Globus pallidus (tissue), 1 donor: ENCODE measurements at regions not wholly inside any gene's neighbourhood (a gene's known extent, or its start where the extent isn't known, plus 50 kb on each side); places are given as distances from the start of the nearest gene placed in this dataset.
A peak's percentile ranks its signal among the peaks of the same experiment; 100 is the strongest.
"Not testable (repeated sequence)": the region's sequence is repeated elsewhere in the genome, so short reads cannot be mapped to it uniquely, and the experiment has no call there.

Experiments used
- DNase-seq: peaks from one replicate; pipeline ENCODE4 v3.0.0-alpha.2; 2015; ENCODE audit warnings: low spot score

DNA sequence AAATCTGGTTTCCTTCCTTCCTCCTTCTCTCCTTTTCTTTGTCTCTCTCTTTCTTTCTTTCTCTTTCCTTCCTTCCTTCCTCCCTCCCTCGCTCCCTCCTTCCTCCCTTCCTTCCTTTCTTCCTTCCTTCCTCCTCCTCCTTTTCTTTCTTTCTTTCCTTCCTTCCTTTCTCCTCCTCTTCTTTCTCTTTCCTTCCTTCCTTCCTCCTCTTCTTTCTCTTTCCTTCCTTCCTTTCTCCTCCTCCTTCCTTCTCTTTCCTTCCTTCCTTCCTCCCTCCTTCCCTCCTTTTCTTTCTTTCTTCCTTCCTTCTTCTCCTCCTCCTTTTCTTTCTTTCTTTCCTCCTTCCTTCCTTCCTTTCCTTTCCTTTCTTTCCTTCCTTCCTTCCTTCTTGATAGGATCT lies 61.2 kb downstream of the VIP start:
- no peak for DNase-seq

DNA sequence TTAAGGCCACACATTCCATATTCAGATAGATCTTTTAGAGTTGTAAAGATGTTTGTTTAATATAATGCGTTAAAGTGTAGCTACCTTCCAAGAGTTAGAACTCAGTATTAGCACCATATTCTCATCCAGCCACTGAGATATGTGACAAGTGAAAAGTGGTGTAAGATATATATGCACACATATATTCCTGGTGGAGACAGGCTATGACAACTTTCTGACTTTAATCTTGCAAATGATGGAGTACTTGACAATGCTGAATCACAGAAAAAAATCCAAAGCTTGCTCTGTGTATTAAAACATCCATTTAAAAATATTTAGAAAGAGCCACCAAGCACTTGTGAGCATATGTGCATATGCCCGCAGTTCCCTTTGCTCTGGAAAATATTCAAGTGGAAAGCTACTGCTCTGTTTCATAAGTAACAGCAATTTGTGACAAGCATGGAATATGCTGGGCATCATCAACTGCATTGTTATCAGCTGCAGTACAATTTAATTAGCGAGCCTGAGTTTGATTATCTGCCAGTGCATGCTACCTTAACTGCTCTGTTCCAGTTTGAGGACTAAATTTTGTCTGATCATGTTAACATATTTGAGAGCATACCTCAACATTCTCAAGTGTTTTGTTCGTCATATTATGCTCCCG lies 64.8 kb downstream of the VIP start:
- DNase-seq: no peak

DNA sequence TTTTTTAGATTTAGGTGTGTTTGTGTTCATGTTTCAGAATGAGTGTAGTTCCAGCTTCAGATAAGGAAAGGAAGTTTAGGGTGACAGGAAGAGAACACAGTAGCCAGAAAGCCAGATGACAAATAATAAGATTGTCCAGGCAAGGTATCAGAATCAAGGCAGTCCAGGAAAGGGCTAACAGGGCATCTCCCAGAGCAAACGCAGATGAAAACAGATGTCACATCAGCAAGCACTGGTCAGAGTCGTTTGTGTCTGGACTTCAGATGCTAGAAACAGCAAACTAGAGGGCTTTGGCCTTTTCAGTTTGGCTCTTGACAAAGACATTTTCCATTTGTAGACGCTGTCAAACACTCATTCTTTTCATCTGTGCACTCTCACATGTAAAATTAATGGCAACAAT lies 65.5 kb downstream of the VIP start:
- DNase-seq: no peak

DNA sequence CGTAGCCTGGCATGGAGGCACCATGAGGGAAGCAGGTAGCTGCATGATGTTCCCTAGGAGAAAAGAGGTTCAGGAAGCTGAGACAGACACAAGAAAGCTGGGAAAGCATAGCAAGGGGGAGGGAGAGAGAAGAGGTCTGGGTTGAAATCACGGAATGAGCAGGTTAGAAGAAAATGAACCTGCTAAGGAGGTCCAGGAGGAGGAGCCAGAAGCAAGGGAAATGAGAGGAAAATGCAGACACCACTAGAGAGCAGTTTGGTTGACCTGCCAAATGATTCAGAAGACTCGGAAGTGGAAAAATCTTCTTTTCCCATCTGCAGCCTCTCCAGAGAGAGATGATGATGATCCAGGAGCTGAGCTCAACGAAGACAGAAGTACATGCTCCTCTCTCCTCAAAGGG lies 70.9 kb downstream of the VIP start:
- no peak for DNase-seq

DNA sequence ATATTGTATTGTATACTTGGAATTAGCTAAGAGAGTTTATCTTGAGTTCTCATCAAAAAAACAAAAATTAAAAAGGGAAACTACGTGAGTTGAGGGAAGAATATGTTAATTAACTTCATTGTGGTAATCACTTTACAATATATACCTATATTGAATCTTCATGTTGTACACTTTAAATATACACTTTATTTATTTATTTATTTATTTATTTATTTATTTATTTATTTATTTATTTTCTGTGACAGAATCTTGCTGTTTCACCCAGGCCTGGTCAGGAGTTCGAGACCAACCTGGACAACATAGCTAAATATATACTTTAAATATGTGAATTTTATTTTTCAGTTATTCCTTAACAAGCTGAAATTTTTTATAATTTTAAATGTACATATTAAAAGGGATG lies 74.1 kb downstream of the VIP start:
- no peak for DNase-seq

DNA sequence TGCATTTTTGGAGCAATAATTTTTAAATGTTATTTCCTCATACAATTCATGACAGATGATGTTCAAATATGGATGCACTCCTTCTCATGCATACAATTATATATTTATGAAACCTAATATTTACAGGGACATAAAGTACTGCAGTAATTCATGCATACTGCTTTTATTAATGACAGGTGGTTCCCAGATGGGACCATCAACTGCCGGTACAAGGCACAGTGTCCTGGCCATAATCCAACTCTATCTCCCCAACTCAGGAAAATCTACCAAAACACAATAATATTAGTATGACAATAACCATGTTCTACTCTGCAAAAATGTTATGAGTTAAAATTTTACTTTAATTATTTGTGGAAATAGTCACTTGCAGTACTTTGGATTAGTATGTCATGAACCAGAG lies 77.8 kb downstream of the VIP start:
- no peak for DNase-seq

DNA sequence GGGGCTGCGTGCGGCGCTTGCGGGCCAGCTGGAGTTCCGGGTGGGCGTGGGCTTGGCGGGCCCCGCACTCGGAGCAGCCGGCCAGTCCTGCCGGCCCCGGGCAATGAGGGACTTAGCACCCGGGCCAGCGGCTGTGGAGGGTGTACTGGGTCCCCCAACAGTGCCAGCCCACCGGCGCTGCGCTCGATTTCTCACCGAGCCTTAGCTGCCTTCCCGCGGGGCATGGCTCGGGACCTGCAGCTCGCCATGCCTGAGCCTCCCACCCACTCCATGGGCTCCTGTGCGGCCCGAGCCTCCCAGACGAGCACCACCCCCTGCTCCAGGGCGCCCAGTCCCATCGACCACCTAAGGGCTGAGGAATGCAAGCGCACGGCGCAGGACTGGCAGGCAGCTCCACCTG lies 83.8 kb downstream of the VIP start:
- not testable (repeated sequence) for DNase-seq

DNA sequence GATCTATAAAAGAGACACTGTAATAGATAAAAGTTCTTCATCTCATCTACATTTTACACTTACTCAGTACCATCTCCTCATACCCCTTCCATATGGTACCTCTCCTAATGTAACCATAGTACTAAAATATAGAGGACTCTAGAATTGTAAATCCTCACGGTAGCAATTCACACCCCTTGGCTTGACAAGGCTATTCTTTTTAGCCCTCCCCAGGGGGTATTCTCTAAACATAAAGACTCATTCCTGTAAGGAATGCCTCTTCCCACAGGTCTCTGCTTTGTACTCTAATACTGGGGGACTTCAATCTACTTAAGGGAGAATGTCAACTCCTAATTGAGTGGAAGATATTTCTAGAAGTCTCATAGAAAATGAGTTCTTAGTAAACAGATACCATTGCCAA lies 85.9 kb downstream of the VIP start:
- no peak for DNase-seq

DNA sequence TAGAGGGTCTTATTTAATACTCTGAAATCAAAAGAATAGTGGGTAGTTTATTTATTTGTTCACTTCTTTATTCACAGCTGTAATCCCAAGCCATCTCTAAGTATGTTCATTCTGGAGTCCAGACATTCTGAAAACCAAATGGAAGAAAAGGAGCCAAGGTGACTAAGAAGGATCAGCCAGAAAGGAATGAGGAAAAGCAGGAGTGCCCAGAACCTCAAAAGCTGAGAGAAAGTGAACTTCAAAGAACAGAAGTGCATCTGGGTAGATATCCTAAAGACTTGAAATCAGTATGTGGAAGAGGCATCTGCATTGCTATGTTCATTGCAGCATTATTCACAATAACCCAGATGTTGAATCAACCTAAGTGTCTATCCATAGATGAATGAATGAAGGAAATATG lies 94.8 kb downstream of the VIP start:
- DNase-seq: no peak

DNA sequence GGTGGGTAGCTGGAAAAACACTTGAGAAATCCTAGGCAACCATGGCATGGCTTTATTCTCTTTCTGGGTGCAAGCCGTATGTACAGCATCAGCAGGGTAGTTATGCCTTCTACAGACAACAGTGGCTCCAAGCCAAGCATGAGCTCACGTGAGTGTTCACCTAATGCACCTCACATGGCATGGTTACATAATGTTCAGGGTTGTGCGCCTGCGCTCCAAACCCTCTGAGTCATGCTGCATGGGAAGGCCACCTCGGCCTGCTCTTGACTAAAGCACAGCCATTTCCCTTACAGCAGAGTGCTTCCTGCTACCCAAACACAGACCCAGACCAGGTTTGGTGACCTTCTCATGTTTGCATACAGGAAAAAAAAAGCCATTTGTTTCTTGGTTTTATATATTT lies 96.2 kb downstream of the VIP start:
- no peak for DNase-seq

DNA sequence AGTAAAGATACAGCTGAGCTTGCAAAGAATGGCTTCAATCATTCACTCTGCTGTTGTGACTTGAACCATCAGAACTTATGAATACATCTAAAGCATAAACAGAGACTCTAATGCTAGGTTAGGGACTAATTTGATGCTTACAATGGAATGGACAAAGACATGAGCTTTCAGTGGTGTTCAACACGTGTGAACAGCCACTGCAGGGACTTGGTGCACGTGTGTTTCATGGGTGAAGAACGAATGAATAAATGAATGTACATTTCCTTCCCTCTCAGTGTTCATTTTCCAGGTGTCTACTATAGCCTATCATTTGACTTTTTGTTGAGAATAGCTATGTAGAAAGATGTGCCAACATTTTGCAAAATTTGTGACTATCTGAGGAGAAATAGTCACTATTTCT lies 98.3 kb downstream of the VIP start:
- DNase-seq: no peak

DNA sequence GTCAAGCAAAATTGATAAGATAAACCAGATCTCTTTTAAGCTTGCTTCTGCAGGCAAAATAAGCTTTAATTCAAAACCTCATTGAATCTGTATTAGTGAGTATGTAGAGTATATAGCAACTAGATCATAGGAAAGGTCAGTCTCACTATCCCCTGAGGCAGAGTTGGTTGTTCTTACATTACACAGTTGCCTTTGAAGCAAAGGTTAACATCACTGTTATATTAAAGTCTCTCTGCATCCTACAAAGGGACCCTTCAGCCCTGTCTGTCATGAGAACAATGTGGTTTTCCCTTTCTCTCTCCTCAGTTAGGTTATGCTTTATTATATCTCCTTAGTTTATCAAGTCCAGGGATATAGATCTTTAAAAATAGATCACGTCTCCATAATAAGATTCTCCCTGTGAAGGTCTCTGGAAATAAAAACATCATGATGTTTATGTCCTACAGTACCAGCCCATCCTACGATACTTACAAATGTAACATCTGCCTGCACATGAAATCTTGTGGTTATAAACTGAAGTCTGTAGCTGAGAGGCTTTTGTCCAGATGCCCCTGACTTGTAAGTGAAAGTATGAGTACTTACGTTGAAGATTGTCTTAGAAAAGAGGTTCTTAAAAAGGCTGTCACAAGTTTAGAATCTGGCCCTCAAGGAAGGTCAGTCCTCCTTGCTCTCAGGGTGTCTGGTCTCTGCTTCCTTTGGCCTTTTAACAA lies 103.6 kb downstream of the VIP start:
- DNase-seq: no peak

DNA sequence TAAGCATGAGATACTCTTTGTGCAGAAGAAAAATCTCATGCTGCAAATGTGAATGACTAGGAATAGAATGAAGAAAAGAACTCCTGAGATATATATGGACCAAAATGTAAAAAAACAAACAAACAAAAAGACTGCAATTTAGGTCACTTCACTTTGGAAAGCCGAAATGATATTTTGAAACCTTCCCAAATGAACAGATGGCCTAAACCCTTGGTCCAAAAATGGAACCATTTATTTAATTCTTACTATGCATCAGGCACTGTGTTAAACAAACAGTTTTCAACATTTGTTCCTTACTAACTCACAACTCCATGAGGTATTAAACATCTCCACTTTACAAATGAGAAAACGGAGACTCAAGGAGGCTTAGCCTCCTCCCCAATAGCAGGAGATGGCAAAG lies 107.5 kb downstream of the VIP start:
- no peak for DNase-seq

DNA sequence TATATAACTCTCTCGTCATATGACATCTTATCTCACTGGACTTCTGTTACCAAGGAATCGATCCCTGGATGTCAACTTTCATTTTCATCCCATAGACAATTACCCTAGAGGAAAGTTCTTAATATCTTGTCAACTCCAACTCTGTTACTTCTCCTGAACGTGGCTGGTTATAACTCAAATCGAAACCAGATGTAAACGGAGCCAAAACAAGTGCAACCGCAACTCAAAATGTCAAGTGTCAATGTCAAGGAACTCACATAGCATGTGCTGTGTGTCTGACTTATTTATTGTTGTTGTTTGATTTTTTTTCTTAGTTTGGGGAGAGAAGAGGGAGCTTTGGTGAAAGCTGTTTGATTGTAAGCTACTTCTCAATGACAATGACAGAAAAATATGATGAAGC lies 108.6 kb downstream of the VIP start:
- no peak for DNase-seq

DNA sequence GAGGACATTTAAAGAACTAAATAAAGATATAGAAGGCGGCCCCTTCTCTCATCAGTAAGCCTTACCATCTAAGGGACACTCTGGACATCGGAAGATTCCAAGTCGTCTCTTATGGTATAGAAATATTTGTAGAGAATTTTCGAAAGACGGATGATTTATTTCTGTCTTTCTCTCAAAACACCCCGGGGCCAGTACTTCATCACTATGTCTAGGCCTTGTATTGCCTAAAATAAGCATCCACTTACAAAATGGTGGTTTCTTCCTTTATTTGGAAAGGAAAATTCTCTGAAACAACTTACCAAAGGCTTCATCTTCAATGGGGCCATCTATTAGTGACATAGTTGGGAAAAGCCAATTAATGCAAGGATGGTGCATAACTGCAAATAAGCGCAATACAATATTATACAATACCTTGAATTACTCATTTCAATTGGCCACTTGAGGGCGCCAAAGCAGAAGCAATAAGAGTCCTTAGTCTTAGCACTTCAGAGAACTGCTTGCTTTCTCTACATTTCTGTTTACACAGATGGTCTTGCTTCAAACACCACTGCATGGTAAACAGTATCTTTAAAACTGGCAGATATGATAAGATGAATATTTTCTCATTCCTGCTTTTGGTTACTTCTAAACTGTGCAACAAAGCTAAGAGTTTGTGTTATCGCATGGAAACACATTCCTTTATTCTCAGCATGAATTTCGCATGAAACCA lies 113.2 kb downstream of the VIP start:
- peak; percentile 62 for DNase-seq

DNA sequence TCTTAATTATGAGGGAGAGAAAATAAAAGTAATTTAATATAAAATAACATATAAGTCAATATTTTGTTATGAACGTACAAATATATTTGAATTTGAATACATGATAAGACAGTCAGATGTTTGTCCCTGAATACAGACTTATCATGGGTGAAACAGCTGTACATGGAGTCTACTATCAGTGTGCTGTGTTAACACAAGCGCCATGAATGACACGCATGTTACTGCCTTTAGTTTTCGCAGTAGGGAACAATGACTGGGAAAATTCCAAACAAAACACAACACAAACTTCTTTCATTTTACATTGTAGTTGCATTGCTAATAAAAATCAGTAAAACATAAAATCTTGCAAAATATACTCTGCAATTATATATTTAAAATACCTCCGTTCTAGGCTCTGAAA lies 108.6 kb downstream of the FBXO5 start:
- no peak for DNase-seq

DNA sequence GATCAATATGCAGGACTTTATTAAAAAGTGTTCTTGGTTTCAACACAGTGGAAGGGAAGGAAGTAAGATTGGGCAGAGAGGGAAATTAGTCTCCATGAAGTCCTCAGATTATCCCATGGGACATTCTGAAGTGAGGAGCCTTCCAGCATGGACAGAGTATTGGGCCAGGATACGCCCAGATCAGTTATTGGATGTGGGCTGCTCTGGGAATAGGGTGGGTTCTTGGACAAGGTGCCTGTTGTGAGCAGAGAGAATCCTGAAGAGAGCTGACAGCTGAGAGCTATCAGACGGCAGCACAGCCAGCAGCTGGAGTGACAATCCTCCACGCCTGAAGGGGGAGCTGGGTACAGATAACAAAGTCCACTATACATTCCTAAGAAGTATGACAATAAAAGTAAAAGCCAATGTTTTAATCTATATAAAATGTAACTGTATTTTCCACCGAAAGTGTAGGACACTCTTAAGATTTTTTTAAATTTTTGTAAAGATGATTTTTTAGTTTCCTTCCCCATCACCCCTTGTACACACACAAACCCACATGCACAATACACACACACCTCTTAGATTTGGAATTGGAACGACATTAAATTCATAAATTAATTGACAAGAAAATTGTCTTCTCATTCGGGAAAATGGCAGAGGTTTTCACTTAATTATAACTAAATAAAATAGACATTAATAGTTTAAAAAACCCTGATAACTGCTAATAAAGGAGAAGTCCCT lies 107.8 kb downstream of the FBXO5 start:
- DNase-seq: no peak

DNA sequence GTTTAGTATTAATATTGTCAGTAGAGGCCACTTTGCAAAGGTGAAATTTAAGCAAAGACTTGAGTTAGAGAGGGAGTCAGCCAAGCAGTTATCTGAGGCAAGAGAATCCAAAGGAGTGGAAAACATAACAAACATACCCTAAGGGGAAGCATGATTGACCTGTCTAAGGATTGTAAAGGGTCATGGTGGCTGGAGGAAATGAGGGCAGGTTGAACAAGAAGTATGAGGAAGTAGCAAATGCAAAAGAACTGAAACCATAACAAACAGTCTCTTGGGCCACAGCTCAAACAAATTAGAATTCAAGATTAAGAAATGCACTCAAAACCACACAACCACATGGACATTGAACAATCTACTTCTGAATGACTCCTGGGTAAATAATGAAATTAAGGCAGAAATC lies 103.2 kb downstream of the FBXO5 start:
- no peak for DNase-seq

DNA sequence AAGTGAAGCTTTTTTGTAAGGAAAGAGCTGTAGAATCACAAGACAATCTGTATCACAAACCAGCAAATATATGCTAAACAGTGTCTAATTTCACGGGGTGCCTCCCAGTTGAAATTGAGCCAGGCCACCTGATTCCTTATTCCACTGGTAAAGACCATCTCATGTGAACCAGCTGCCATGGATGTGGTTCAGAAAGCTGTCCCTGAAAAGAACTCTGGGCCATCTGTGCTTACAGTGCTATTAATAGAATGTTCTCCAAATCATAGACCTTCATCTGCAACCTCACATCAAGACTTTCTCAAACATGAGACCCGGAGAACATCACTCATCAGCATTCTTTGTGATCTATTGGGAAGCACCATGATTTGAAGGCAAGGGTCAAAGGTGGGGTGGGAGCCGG lies 89.7 kb downstream of the FBXO5 start:
- DNase-seq: no peak

DNA sequence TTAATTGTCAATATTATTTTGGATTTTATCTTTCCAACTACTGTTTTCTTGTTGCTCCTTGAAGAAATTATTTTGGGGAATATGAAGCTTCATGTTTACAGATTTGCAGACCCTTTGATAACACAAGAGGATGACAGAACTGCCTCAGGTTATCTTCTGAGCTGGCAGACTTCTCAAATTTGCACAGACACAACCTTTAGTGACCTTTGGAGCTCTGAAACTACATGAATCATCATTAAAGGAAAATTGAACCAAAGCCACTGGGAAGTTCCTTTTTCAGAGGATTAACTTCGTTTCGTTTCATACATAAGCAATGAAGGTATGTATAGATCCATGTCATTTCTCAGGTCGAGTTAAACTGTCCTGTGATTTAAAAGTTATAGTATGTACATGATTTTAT lies 85.9 kb downstream of the FBXO5 start:
- no peak for DNase-seq

DNA sequence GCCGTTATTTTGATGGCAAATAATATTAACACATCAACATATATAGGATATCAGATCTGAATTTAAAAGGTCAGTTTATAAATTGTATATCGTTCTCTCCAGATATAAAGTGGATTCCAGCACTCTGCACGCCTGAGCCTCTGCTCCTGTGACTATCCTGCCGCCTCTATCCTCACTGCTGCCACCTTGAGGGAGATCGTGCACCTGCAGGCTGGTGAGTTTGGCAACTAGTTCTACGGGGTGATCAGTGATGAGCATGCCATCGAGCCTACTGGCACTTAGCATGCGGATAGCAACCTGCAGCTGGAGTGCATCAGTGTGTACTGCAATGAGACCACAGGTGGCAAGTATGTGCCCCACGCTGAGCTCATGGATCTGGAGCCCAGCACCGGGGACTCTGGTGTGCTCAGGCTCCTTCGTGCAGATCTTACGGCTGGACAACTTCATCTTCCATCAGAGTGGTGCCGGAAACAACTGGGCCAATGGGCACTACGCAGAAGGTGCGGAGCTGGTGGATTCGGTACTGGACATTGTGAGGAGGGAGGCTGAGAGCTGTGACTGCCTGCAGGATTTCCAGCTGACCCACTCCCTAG lies 84.9 kb downstream of the FBXO5 start:
- DNase-seq: peak; percentile 43

DNA sequence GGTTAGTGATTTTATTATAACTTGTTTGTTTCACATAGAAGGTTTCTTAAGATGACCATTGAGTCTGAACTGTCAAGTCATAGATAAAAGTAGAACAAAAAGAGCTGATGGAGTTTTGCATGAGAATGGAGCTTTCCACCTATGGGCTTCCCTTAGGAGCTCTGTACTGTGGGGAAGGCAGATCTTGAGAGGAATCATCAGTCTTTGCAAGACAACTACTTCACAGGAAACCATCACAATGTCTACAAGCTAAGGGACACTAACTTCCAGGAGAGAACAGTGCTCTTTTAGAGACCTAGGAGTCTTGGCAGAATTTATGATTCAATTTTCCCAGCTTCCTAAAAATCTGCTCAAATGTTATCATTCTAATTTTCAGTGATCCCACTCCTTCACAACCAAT lies 78.2 kb downstream of the FBXO5 start:
- DNase-seq: no peak
